GM21717 (cell line): ENCODE measurements at regions not wholly inside any gene's neighbourhood (a gene's known extent, or its start where the extent isn't known, plus 50 kb on each side); places are given as distances from the start of the nearest gene placed in this dataset.
"Not testable (repeated sequence)": the region's sequence is repeated elsewhere in the genome, so short reads cannot be mapped to it uniquely, and the experiment has no call there.

ENCODE experiments used
- ATAC-seq: cut with Tn5 transposase; IDR thresholded peaks from one replicate; pipeline ENCODE4 v1.9.1; 2021; ENCODE audit warnings: mild to moderate bottlenecking, moderate library complexity; ENCODE audit not compliant: unreplicated experiment

DNA sequence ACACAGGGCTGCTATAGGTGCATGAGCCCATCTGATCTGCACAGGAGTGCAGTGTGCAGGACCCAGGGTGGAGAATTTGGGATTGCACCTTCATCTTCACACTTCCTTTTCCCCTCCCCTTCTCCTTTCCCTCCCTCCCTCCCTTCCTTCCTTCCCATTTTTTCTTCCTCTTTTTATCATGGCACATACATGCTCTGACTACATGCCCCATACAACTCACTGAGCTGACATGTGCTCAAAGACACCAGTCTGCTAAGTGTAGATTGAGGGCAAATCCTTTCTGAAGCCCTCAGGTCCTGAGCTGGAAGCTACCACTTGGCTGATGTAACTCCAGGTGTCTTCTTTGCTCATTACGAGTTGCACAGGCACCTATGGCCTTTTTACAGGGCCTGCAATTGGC, 365.3 kb upstream of the ZNF32 start:
- no peak for ATAC-seq

DNA sequence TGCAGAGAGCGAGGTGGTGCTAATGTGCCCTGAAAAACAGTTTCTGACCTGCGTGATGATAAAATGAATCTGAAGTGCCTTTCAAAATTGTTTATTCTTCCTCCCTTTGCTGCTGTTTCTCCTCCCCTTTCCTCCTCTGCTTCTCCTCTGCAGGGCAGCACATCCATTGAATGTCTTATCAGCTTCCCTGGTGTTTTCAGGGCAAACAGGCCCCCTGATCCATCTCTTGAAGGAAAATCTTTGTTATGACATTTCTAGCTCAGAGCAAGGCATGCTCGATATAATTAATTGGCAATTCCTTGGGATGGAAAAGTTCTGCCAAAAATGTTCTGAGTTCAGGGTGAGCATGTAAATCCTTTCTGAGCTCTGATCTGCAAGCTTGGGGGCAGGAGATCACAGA, 364.2 kb upstream of the ZNF32 start:
- no peak for ATAC-seq

DNA sequence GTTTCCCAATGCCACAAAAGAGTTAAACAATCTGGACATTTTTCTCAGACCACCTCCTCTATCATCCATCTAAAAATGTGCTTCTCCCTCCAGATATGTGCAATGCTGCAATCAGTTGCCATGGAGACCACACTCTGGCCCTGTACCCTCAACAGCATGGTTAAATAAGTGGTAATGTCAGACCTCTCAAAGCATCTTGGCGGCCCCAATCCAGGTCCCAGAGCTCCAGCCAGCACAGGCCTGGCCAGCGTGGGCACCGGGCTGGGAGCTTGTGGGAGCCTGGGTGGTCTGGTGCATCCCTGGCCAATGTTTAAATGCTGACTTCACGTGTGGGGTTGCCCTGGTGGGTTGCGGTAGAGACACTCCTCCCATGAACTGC, 362.9 kb upstream of the ZNF32 start:
- no peak for ATAC-seq

DNA sequence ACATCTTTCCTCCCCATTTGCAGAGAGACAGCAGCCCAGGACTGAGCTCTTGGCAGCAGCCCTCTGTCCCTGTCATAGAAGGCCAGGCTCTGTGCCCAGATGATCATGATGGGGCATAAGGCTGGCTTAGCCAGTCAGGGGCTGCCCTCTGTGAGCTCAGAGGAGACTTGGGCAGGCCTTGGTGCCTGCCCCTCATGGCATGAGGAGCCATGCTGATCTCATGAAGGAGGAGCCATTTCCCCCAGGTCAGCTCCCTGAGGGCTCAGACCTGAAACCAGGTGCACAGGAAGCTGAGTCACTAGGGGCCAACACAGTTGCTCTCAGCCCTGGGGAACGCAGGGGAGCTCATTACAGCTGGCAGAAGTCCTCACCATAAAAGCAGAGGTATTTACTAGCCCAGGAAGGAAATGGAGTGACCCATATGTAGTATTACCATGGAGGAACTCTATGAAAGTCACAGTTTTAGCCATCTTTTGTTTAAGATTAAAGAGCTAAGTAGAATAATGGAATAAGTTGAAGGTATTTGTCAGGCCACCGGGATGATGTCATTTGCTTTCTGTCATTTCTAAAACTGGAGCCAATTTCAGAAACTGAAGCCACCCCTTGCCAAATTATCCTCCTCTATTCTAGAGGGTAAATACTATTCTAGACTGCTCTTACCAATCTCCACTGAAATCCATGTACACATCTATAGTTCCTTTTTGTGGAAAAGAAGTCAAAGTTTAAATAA, 362.4 kb upstream of the ZNF32 start:
- ATAC-seq = peak; percentile 89

DNA sequence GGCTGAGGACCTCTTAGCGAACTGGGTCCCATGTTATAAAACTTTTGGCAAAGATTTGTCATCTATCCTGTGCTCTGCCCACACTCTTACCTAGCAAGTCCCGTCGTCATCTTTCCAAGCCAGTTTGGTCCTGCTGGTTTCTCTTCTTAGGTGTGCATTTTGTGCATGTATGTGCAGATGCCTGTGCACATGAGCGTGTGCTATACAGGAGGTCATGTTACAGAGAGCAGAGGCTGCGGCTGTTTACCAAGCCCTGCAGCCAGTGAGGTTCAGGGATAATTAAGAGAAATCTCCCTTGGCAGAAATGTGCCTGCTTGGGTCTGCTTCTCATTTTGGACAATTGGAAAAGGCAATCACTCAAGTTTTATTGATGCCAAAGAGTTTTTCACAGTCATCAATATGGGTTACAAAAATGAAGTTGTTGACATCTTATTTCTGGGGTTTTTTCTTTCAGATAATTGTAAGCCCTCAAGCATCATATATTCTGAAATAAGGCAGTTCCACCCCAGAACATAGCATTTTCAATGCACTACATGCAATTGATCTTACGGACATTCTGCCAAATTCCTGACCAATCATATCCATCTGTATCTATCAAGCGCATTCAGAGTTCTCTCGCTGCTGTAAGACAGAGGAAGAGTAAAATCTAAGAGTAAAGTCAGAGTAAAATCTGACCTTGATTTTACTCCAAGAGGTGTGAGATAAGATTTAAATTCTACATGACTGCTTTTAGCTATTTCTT, 361.4 kb upstream of the ZNF32 start:
- ATAC-seq = no peak

DNA sequence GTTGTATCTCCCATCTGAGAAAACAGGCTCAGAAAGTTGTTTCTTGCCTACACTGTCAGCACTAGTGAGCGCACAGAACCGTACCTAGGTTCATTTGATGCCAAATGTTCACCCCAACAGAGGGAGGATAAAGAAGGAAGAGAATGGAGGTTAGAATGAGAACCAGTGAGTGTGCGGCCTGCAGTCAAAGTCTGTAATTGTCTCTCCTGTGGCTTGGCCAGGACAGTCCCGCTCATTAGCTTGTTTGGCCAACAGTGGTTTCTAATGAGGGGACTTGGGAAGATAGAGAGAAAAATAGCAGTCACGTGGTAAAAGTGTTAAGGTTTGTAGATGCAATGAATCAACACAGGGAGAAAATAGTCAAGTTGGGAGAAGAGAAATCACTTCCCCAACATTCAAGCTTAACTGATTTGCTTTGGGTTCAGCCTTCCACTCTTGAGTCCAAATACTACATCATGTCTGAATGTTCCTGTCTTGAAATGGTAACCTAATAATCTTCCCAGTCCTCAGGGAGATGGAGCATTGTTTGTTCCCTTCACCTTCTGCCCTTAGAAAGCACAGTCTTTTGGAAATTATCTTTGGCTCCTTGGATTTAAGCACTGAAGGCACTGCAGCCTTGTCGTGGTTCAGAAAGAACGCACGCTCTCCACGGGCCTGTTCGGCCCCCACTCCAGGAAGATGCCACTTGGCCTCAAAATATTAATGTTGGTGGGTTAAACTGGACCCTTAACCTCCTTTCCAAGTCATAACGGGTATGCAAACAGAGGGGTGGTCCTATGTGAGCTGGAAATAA, 360.4 kb upstream of the ZNF32 start:
- no peak for ATAC-seq

DNA sequence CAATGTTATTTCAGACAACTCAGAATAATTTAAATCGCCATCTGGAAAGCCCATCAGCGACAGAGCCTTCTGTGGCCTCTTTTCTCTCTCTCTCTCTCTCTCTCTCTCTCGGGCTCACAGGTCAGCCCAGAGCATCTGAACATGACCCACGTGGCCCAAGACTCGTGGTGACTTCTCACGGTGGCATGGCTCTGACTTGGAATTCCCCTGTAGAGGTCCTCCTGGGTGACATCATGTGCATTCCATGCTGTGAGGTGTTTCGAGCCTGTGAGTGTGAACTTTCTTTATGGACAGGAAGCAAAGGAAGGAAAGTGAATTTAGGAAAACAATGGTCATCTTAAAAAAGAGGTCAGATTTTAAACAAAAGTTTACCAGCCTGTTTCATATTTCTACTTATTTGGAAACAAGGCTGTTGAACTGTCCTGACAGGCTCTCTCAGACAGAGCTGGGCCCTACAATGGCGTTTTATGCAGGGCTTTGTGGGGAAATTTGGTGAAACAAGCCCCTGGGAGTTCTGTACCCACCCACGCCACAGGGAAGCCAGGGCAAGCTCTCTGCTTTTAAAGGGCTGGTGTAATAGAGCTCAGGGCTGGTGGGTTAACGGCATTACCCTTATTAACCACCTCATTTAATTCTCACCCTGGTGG, 359.7 kb upstream of the ZNF32 start:
- ATAC-seq = peak; percentile 44

DNA sequence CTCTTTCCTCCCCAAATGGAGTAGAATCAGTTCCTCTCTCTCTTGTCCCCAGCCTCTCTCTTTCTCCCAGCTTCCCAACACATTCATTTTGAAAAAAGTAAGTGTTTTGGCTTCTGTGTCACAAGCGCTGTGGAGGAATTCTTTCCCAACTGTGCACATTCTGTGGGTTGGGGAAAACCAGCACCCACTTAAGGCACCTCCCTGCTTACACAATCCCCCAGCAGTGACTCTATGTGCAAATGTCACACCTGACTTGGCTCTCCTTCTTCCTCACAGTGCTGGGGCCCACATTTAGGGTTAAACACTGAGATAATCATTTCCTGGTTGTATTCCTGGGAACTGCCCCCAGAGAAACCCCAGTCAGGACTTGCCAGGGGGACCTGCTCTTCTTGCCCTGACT, 358.1 kb upstream of the ZNF32 start:
- ATAC-seq = no peak

DNA sequence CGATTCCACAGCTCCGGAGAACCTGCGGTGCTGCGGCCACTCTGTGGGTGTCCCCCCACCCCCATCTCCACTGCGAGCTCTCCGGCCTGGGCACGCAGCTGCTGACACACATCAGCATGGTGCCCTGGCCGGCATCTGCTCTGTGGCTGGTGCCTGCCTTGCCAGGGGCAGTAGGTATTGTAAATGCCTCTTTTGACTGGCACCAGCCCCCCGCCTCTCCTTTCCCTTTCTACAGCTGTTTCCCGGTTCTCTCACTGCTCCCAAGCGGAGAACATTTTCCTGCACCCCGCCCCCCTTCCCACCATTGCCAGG, 357.1 kb upstream of the ZNF32 start:
- ATAC-seq = no peak

DNA sequence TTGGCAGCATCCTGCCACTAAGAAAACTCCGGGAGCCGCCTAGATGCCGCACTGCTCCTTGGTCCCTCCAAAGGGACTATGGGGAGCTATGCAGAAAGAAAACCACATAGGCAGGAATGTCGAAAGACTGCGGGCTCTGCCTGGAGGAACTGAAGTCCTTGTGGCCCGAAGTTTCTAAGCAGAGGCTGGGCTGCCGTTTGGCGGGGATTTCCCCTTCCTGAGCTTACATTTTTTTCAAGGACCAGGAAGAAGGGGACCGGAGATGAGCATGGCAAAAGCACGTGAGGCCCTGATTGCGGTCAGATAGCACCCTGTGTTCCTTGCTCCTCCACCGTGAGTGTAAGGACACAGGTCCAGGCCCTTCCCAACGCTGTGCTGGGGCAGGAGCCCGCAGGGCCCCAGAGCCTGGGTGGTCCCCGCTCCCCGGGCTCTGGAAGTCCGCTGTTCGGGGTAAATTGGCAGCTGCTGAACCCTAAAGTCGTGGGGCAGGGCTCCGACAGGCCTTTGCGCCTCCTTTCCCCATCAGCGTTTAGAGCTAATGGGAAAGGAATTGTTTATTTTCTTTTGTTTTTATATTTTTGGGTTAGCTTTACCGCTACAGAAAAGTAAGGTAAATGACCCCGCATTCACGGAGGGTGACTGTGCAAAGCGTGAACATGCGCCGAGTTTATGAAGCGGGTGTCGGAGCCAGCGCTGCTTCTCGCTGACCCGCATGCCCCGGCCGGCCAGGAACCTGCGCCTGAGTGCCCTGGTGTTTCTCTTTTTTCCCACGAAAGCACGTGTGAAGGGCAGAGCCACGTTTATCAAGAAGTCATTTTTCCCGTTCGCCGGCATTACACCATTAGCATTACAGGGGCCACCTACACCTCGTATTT, 356.5 kb upstream of the ZNF32 start:
- no peak for ATAC-seq

DNA sequence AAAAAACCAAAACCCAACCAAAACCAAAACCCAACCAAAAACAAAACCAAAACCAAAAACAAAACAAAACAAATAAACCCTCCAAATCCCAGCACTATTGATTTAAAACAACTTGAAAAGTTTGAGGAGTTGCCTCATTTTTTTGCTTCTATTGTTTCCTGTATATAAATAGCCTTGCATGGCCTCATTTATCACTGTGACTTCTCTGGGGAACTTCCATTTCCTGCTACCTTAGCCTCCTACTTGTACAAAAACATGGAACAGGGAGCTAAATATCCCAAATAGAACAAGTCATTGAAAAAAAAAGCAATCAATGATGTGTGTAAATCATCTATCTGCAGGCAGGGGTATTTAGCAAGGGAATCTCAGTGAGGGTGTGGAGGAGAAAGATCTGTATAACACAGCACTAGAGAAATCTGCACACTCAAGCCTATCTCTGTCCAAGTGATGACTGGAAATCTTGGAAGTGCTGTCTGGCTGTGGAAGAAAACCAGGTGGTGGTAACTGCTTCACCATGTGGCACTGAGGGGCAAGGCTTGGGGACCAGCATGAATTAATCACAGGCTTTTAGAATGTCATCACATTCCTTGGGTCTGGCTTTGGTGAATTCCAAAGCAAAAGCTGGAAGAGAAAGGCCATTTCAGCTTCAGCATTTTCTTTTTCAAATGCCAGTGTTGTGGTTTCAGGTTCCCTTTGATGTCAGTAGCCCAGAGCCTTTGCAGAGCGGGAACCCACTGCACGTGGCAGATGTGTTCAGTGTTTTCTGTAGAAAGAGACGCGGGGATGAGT, 349.5 kb upstream of the ZNF32 start:
- no peak for ATAC-seq

DNA sequence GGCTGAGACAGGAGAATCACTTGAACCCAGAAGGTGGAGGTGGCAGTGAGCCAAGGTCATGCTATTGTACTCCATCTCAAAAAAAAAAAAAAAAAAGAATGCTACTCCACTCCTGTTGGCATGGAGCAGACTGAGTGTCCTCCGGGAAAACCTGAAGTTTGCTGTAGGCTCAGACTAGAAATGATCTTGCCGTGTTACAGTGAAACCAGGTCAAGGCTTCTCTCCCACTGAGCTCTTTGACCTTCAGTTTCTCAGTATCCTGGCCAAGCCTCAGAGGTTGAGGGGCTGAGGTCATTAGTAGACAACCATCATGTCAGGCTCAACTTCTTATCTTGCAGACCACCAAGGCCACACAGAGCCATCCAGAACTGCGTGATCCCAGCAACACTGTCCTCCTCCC, 348.6 kb upstream of the ZNF32 start:
- ATAC-seq = no peak

DNA sequence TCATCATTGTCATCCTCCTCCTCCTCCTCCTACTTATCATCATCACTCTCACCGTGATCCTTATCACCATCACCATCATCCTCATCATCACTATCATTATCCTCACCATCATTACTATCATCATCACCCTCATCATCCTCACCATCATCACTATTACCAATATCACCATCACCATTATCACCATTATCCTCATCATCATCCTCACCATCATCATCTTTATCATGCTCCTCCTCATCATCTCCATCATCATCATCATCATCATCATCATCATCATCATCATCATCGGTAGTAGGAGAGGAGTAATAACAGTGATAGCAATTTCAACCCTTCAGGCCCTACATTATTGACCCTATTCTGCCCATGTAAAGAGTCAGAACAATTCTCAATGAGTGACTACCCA, 345.9 kb upstream of the ZNF32 start:
- no peak for ATAC-seq

DNA sequence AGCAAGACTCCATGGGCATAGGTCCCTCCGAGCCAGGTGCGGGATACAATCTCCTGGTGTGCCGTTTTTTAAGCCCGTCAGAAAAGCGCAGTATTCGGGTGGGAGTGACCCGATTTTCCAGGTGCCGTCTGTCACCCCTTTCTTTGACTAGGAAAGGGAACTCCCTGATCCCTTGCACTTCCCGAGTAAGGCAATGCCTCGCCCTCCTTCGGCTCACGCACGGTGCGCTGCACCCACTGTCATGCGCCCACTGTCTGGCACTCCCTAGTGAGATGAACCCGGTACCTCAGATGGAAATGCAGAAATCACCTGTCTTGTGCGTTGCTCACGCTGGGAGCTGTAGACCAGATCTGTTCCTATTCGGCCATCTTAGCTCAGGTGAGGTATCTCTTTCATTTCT, 344.1 kb upstream of the ZNF32 start:
- not testable (repeated sequence) for ATAC-seq

DNA sequence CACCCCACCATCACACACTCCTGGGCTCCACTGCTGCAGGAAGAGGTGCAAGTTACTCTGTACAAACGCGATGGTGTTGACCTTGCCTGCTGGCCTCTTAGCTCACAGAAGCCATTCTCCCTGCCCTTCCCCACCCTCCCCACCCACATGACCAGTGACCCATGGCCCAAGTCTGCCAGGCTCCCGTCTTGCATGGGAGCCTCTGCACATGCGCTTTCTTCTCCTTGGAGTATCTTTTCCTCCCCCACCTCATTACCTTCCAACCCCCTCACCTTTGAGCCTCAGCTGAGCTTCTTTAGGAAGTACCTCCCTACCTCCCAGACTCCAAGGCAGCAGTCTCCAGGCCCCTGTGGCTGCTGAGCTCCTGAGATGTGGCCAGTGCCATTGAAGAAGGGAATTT, 337.7 kb upstream of the ZNF32 start:
- no peak for ATAC-seq

DNA sequence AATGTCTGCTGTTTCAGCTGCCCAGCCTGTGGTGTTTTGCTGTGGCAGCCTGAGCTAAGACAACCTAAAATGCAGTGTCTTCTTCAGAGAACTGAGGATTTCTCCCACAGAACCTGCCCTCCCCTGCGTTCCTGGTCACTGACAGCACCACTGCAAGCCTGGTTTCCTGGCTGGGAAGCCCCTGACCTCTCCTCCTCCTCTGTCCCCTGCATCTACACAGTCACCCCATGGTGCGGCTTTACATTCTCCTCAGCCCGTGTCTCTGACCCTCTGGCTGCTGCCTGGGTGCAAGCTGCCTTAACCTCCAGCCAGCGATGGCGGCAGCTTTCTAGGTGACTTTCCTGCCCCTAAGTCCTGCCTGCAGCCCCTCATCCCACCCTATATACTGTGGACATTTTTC, 337.3 kb upstream of the ZNF32 start:
- no peak for ATAC-seq

DNA sequence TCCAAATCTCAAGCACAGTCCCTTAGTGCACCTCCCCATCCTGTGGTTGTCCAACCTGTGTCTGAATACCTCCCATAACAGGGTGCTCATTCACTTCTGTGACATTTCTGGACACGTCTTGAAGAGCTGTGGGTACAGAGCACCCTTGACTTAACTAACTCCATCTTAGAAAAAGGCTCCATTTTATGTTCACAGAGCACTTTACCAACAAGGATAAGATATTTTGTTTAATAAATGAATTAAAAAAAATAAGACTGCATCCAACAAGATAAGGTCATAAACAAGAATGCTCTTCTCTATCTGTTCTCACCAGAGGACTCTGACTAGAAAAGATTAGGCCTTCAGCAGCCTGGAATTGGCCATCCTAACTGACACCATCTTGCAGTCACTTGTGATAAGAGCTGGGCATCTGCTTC, 335.2 kb upstream of the ZNF32 start:
- ATAC-seq = no peak

DNA sequence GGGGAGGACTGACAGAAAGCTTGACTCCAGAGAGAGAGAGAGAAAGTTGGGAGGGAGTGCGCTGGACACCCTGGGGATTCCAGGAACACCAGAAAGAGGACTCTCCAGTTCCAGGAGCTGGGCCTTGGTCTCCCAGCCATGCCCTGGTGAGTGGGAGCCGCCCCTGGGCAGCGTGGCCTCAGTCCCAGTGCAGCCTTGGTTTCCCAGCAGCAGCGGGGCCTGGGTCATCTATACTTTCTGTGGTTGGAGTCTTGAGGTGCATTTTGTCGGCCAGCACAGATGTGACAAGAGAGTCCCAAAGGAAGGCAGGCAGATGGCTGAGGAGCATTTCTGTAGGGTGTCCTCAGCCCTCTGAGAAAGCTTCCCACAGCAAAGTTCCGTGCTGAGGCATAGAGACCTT, 334.7 kb upstream of the ZNF32 start:
- no peak for ATAC-seq

DNA sequence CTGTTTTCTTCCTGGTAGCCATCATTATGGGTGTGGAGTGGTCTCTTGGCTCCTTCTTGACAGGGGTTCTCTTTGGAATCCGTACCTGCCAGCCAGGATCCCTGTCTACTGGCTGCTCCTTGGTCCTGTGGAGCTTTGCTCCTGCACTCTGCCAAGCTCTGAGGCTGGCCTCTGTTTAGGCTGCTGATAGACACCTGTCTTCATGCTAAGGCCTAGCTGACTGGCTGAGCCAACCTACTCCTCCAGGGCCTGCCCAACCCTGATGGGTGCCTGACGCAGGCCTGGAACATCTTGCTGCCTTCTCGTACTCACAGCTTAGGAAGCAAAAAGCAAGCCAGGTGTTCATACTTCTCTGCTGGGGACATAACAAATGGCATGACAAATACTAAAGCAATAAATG, 333.6 kb upstream of the ZNF32 start:
- no peak for ATAC-seq

DNA sequence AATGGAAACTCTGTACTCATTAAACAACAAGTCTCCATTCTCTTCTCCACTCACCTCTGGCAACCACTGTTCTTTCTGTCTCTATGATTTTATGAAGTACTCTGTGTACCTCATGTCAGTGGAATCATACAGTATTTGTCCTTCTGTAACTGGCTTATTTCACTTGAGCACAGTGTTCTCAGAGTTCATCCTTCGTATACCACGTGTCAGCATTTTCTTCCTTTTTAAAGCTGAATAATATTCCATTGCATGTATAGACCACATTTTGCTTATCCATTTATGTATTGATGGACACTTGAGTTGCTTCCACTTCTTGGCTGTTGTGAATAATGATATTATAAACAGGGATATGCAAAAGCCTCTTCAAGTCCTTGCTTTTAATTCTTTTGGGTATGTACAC, 333.0 kb upstream of the ZNF32 start:
- ATAC-seq = no peak
